NCI-H345 treated with DMSO at 0.1 percent for 48 hours (cell line): ENCODE measurements at regions not wholly inside any gene's neighbourhood (a gene's known extent, or its start where the extent isn't known, plus 50 kb on each side); places are given as distances from the start of the nearest gene placed in this dataset.

Experiments
- DNase-seq: peaks from one replicate; lab custom pipeline; 2025; ENCODE audit not compliant: unreplicated experiment; lab: John Stamatoyannopoulos, UW

DNA sequence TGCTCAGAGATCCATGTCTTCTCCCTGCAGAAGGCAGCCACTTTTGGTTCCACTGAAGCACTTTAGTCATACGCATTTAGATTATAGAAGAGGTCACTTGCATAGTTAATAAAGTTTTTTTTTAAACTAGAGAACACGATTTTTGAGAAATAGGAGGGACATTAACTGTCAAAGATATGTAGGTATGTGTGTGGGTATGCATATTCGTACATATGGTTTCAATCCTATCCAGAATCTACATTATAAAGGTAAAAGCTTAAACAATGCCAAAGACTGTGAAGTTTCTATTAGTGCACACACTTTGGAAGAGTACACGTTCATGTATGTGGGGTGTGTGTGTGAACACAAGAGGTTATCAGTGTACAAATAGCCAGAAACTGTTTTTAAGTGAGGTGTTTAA is 103.2 kb downstream of the BTBD3 start:
- no peak for DNase-seq

DNA sequence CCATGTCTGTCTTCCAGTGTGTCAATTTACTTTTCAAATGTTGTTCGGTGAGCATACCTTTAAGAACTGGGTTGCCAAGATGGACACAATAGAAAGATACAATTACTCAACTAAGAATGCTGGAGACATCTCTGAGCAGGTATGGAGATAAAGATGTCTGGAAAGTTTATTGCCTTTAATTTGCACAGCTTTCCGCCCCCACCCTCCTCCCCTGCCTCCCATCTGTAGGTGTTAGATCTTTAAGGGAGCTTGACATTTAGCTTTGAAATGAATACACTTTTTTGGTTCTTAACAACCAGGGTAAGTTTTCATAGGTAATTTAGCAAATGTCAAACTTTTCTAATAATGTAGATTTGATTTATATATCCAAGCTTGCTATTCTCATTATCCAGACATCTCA is 104.4 kb downstream of the BTBD3 start:
- no peak for DNase-seq

DNA sequence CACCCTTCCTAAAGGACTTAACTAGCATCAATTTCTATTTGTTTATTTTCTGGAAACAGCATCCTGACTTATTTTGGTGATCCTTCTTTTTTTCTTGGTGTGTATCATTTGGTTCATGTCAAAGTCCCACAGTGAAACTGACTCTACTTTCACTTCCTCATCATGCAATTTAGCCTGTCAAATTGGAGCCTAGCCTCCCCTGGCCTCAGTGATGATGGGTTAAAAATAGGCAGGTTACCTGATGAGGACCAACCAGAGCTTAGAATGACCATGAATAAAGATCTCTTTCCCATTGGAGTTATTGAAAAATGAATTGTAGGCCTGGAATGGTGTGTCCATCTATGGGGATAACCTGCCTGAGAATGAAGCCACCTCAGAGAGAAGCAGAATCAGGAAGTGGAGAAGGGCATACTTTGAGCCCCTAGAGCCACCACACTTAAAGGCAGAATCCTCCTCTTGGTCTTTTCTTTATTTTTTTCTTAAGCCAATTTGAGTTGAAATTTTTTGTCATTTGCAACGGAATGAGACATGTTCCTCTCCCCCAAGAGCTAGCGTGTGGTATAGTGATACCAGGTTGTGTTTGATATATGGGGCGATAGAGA is 105.6 kb downstream of the BTBD3 start:
- DNase-seq, result no peak

DNA sequence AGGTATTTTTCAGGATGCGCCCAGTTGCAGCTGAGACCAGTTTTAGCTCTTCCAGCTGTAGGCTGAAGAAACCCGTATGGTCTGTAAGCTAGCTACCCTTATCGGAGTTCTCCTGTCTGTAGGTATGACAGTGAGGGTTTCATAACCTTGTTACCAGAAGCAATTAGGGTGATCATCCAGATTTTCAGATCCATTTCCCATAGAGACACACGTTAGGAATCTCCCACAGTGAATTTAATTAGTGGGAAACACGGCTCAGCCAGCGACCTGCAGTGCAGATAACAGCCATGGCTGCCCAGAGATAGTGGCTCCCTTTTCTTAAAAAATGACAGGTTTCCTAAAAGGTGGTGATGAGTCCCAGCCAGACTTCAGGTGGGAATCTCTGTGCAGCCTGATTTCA is 111.1 kb downstream of the BTBD3 start:
- no peak for DNase-seq

DNA sequence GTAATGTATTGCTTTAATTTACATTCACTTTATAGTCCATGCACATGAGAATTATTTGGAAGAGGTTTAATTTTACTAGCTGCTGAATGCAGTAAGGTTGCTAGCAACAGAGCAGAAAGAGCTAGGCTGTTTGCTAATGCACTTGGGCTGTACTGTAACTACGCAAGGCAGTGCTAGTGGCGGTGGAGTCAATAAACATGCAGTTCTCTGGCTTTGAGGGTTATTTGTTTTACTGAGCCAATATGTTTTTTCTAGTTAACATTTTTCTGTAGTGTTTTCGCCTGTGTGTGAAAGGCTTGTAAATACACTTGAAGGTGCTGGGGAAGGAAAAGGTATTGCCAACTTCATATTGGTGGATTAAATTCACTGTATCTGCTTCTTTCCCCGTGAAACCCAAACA is 112.8 kb downstream of the BTBD3 start:
- peak; percentile 36 for DNase-seq

DNA sequence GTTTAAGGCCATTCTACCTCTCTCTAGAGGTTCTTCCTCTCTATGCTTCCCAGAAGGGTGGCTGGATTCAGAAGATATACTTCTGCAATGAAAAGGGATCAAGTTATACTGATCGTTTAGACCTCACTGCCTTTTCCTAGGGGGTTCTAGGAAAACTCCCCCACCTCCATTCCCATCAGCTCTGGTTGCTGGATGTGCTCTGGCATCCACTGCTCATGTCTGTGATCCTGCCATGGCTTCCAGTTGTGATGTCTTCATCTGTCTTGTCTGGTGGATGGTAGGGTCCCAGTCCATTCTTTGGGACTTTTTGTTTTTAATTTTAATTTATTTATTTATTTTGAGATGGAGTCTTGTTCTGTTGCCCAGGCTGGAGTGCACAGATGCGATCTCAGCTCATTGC is 118.4 kb downstream of the BTBD3 start:
- DNase-seq, result no peak

DNA sequence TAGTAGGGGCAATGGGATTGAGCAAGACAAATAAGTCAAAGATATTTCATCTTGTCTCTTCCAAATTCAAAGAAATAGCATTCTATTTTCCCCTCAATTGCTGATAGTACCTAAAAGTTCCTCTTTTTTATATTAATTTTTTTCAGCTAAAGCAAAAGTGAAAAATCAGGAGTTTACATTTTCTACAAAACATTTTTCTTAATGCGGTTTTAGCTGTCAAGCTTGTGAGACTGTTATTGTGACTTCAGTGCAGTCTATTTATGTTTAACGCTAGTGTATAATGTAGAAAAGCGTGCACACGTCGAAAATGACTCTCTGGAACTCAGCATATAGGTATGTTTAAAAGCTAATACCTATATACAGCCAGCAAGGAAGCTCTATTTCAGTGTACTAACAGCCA is 119.8 kb downstream of the BTBD3 start:
- no peak for DNase-seq

DNA sequence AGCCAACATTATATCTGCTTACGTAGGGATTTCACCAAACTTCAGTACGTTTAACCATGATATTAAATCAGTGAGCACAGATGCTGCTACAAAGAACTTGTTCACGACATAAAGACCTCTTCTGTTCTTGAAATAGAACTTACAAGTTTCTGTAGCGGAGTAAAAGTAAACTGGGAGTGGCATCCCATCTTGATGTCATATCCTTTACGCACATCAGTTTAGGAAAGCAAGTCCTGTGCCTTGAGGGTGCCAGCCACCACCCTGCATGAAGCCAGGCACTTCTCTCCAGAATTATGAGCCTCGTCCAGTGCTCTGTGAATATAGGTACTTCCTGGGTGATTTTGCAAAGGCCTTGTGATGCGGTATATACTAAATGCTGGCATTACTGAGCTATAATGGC is 122.6 kb downstream of the BTBD3 start:
- DNase-seq, result no peak

DNA sequence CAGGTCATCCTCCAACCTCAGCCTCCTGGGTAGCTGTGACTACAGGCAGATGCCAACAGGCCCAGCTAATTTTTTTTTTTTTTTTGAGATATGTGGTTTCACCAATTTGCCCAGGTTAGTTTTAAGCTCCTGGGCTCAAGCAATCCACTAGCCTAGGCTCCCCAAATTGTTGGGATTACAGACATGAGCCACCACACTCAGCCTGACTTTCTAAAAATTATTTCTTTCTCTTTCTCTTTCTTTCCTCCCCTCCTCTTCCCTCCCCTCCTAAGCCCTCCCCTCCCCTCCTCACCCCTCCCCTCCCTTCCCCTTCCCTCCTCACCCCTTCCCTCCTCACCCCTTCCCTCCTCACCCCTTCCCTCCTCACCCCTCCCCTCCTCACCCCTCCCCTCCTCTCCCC is 127.3 kb downstream of the BTBD3 start:
- DNase-seq, result no peak

DNA sequence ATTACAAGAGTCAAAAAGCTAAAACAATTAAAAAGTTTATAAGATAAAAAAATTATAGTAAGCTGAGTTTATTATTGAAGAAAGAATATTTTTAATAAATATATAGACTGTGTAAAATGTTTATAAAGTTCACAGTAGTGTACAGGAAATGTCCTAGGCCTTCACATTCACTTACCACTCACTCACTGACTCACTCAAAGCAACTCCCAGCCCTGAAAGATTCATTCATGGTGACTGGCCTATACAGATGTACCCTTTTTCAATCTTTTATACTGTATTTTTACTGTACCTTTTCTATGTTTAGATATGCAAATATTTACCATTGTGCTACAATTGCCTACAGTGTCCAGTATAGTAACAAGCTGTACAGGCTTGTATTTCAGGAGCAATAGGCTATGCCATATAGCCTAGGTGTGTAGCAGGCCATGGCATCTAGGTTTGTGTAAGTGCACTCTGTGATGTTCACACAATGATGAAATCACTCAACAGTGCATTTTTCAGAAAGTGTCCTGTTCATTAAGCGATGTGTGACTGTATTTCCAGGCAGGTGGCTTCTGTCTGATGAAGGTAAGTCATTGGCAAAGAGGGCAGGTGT is 130.2 kb downstream of the BTBD3 start:
- DNase-seq, result no peak

DNA sequence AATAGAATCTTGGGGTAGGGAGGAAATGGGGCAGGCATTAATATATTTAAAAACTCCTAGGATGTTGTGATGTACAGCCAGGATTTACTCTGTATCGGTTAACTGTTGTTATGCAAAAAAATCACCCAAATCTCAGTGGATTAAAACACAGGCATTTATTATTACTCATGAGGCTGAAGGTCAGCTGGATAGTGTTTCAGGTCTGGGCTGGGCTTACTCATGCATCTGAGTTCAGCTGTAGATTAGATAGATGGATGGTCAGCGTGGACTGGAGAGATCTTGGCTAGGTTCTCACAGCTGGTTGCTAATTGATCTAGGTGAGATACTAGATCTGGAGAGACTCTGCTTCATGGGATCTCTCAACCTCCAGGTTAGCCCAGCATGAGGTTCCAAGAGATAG is 131.4 kb downstream of the BTBD3 start:
- no peak for DNase-seq

DNA sequence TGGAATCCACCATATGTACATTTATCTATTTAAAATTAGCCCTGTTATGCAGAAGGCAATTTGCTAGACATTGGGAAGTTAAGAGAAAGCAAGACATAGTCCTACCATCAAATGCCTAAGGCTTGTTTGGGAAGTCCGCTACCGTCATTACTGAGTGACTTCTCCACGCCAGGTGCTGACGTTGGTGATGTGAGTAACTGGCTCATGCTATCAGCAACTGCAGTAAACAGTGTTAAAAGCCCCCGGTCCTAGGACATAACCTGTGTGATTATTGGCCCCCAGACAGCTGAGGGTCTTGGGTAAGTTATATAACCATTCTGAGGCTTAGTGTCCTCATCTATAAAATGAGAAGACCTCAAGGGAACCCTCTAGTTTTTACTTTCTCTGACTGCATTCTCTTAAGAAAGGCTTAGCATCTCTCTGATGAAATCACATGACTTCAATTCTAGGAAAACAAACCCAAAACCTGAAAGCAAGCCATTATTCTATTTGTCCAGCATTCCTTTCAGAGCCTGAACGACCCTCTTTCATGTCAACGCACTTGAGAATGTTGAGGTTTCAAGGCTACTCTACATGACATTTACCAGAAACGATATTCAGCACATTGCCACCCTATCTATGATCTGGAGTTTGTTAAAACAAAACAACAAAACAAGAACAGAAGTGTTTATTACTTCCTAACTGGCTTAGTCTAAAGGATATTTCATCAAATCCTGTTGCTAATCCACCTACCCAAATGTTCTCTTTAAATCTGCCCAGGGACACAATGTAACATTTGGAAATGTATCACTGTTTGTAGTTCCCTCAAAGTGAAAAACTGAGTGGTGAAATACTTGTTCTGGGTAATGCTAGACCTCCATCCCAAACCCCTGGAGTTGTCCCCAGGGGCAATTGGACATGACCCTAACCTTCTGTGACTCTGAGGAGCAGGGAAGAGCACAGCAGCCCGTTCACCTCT is 133.8 kb downstream of the BTBD3 start:
- DNase-seq, result no peak

DNA sequence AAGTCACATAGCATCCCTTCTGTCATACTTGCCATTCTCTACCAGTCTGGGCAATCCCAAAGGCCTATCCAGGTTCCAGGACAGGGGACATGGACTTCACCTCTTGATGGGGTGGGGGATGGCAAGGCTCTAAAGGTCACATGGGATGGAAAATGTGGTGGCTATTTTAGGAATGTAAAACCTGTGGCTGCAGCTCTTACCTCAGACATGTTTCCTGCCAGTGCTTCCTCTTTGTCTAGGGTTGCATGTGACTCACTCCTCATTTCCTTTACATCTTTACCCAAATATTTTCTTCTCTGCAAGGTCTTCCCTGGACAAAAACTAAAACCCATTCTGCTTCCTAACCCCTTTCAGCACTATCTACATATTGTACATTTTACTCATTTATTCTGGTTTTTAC is 135.7 kb downstream of the BTBD3 start:
- no peak for DNase-seq

DNA sequence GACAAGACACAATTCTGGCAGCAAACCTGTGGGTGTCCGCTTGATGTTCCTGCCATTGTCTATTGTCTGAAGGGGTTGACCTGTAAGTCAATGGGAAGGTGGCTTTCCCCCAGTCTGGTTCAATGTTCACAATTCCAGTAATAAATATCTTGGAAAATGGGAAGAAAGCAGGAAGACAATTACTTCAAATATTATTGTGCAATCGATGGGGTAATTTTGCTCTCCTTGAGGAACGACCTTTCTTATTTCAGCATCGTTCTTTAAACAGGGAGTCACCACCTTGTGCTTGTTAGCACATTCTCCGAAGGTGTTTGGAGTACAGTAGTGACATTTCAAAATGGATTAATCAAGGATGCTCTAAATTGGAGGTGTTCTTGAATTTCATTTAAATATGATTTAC is 136.9 kb downstream of the BTBD3 start:
- DNase-seq, result no peak

DNA sequence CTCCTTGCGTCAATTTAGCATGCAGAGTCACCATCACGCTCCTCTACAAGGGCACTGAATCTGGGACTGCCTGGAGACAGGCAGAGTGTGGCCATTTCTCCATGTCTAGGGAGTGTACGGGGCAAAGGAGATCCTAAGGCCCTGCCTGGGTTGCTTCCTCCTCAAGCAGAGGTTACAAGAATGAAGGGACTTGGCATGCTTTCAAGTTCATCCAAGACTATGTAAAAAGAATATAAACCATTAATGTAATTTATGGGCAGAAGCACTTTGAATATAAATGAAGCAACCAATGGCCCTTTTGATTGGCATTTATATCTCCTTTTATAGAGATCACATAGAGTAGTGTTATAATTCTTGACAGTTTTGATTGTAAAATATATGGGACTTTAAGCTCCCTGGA is 137.5 kb downstream of the BTBD3 start:
- no peak for DNase-seq

DNA sequence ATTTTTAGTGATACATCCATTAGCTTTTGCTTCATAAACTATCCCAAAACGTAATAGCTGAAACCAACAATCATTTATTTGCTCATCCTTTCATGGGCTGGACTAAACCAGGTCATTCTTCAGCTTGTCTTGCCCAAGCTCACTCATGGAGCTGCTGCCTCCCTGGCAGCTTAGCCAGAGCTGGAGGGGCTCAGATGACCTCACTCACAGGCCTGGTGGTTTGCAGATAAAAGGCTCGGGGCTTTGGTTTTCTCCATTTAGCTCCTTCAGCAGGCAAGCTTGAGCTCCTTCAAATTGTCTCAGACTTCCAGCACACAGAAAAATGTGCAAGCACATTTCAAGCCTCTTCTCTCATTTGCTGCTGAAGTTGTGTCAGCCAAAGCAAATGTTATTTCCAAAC is 139.1 kb downstream of the BTBD3 start:
- DNase-seq, result no peak

DNA sequence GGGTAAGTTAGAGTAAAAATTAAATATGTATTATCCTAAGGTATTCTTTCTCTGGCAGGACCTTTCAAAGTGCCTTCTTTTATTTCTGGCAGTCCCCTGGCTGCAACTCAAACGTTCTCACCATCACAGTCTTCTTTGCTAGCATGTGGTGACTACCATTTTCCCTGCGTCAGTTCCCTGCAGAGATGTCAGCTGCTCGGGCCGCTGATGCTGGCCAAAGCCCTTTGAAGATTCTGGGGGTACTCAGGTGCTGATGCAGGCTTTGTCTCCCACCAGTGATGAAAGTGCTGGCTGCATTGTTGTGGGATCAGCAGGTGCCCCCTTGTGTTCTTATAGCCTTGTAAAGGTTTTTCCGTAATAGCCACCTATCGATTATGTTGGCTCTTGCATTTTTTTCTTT is 140.1 kb downstream of the BTBD3 start:
- DNase-seq, result no peak

DNA sequence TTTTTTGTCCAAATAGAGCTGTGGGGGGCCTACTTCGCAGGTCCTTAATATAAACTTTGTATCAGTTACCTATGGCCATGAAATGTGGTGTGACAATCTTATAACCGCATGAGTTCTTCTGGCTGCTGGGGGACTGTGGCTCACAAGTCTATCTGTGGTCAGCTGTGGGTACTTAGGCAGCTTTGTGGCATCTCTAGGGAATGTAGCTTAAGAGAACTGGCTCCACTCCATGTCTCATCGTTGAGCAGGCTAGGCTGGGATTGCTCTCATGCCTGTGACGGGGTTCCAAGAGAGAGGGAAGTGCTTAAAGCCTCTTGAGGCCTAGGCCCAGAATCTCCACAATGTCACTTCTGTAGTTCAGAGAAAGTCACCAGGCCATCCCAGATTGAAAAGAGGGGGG is 140.5 kb downstream of the BTBD3 start:
- no peak for DNase-seq

DNA sequence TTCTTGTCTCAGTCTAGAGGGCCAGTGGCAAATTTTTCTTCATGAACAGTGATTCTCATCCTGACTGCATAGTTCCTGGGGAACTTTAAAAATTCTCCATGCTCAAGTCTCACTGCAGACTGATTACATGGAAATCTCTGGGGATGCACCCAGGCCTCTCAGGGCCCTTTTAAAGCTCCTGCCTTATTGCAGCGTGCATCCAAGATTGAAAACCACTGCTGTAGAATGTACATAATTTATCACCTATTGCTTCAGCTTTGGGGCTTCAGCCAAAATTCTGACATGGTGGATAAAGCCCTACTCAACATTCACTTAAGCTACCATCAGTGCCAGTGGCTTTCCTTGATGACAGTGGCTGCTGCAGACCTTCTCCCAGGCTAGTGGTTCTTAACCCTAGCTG is 143.8 kb downstream of the BTBD3 start:
- no peak for DNase-seq

DNA sequence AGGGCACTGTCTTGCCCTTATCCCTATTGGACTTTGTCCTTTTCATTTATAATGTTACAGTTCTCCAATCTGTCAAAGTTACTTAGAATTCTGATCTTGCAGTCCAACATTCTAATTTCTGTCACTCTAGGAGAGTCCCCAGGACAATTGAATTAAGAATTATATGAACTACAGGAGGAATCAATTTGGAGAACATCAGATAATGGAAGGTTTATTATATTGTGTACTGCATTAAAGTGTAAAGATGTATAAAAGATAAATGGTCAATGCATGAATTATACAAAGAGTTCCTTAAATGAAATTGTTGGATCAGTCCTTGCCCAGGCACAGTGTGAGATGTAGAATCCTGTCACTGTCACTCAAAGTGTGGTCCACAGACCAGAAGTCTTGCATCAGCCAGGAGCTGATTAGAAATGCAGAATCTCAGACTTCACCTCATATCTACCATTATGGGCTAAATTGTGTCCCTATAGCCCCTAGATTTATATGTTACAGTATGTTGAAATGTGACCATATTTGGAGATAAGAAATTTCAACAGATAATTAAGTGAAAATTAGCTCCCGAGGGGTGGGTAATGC is 145.5 kb downstream of the BTBD3 start:
- DNase-seq, result no peak

DNA sequence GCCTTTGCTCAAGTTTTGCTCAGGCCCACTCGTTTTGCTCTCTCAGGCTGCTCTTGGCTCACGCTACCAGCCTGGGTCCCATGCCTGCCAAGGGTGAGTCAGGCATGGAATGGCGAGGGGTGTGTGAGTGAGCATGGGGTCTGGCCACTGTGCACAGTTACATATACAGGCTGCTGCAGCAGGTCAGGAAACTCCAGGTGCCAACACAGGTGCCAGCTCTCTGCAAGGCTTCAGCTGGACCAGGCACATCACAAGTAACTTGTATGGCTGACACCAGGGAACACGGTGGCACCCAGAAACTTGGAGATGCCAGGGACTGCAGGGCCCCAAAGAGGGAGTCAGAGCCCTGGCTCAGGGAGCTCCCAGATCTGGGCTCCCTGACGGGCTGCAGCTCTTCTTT is 146.8 kb downstream of the BTBD3 start:
- DNase-seq, result no peak

DNA sequence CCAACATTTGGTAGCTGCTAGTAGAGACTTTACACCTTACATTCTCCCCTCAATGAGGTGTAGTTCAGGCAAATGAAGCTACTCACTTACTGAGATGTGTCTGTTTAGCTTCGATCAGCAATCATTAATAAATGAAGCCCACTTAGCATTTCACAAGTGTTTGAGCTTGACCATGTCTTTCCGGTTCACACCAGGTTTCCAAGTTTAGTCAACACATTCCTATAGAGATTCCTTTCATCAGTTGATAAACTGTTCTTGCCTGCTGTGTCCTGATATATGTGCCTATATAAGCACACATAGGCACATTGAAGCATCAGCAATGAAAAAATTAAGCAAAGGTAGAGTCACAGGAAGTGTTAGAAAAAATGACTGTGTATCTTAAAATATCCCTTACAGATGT is 150.0 kb downstream of the BTBD3 start:
- DNase-seq, result no peak
